SK-N-SH treated with all-trans-retinoic acid at 6 μM for 48 hours (cell line): ENCODE measurements at regions not wholly inside any gene's neighbourhood (a gene's known extent, or its start where the extent isn't known, plus 50 kb on each side); places are given as distances from the start of the nearest gene placed in this dataset.

Experiments used
- ATAC-seq: fragments of 200-7000 bp; cut with Tn5 transposase; 3 replicates; pipeline ENCODE4 v1.9.1; 2020; ENCODE audit warnings: mild to moderate bottlenecking, moderate library complexity
- BACH2 ChIP-seq: fragments of 250-450 bp; sonication (Bioruptor Pico); IDR thresholded peaks from 2 replicates; pipeline ENCODE4 v1.9.0; 2021; ENCODE audit warnings: mild to moderate bottlenecking, borderline replicate concordance
- CREB5 ChIP-seq: fragments of 250-450 bp; sonication (Bioruptor Pico); IDR thresholded peaks from 2 replicates; pipeline ENCODE4 v1.5.1; 2020; ENCODE audit warnings: low read depth, mild to moderate bottlenecking, moderate library complexity
- CSDC2 ChIP-seq: fragments of 250-450 bp; sonication (Bioruptor Pico); IDR thresholded peaks from 2 replicates; pipeline ENCODE4 v1.5.0; 2020; ENCODE audit warnings: mild to moderate bottlenecking, moderate library complexity
- CSRNP3 ChIP-seq: fragments of 250-450 bp; sonication (Bioruptor Pico); IDR thresholded peaks from 2 replicates; pipeline ENCODE4 v1.5.1; 2021; ENCODE audit warnings: mild to moderate bottlenecking, moderate library complexity
- GLIS3 ChIP-seq: fragments of 250-450 bp; sonication (Bioruptor Pico); IDR thresholded peaks from 2 replicates; pipeline ENCODE4 v1.5.0; 2020; ENCODE audit warnings: mild to moderate bottlenecking, moderate library complexity
- ISL1 ChIP-seq: fragments of 250-450 bp; sonication (Bioruptor Pico); IDR thresholded peaks from 2 replicates; pipeline ENCODE4 v2.1.2; 2022; ENCODE audit warnings: mild to moderate bottlenecking, moderate library complexity
- OSR1 ChIP-seq: fragments of 250-450 bp; sonication (Bioruptor Pico); IDR thresholded peaks from 2 replicates; pipeline ENCODE4 v1.8.0; 2022; ENCODE audit warnings: moderate library complexity, mild to moderate bottlenecking, inconsistent platforms
- PATZ1 ChIP-seq: fragments of 250-450 bp; sonication (Bioruptor Pico); IDR thresholded peaks from 2 replicates; pipeline ENCODE4 v1.8.0; 2020; ENCODE audit warnings: mild to moderate bottlenecking, moderate library complexity, borderline replicate concordance
- POU6F1 ChIP-seq: fragments of 250-450 bp; sonication (Bioruptor Pico); IDR thresholded peaks from 2 replicates; pipeline ENCODE4 v1.8.0; 2021; ENCODE audit warnings: low read depth, mild to moderate bottlenecking, moderate library complexity, borderline replicate concordance
- PPARA ChIP-seq: fragments of 250-450 bp; sonication (Bioruptor Pico); IDR thresholded peaks from 2 replicates; pipeline ENCODE4 v1.5.0; 2020; ENCODE audit warnings: mild to moderate bottlenecking, borderline replicate concordance
- RARB ChIP-seq: fragments of 250-450 bp; sonication (Bioruptor Pico); IDR thresholded peaks from 2 replicates; pipeline ENCODE4 v1.8.0; 2021; ENCODE audit warnings: mild to moderate bottlenecking, moderate library complexity
- SNAI2 ChIP-seq: fragments of 250-450 bp; sonication (Bioruptor Pico); IDR thresholded peaks from 2 replicates; pipeline ENCODE4 v1.5.0; 2020; ENCODE audit warnings: mild to moderate bottlenecking, moderate library complexity
- TCF4 ChIP-seq: fragments of 250-450 bp; sonication (Bioruptor Pico); IDR thresholded peaks from 2 replicates; pipeline ENCODE4 v1.8.0; 2021; ENCODE audit warnings: mild to moderate bottlenecking, moderate library complexity, borderline replicate concordance
- TOX ChIP-seq: fragments of 250-450 bp; sonication (Bioruptor Pico); IDR thresholded peaks from 2 replicates; pipeline ENCODE4 v1.8.0; 2021; ENCODE audit warnings: mild to moderate bottlenecking, moderate library complexity, borderline replicate concordance
- TSHZ2 ChIP-seq: fragments of 250-450 bp; sonication (Bioruptor Pico); IDR thresholded peaks from 2 replicates; pipeline ENCODE4 v1.5.0; 2020; ENCODE audit warnings: mild to moderate bottlenecking, moderate library complexity
- ZC3H10 ChIP-seq: fragments of 250-450 bp; sonication (Bioruptor Pico); IDR thresholded peaks from 2 replicates; pipeline ENCODE4 v1.5.1; 2021; ENCODE audit warnings: mild to moderate bottlenecking, moderate library complexity
- ZFP3 ChIP-seq: fragments of 250-450 bp; sonication (Bioruptor Pico); IDR thresholded peaks from 2 replicates; pipeline ENCODE4 v1.5.0; 2020; ENCODE audit warnings: mild to moderate bottlenecking, moderate library complexity
- ZFP30 ChIP-seq: fragments of 450-650 bp; formaldehyde crosslinking; IDR thresholded peaks from 2 replicates; pipeline ENCODE4 v1.5.0; 2022; ENCODE audit warnings: mild to moderate bottlenecking, moderate library complexity
- ZNF565 ChIP-seq: fragments of 450-650 bp; formaldehyde crosslinking; conservative IDR thresholded peaks from 2 replicates; pipeline ENCODE4 v1.5.0; 2020; ENCODE audit warnings: low read depth, mild to moderate bottlenecking, moderate library complexity
- ZNF70 ChIP-seq: fragments of 450-650 bp; formaldehyde crosslinking; IDR thresholded peaks from 2 replicates; pipeline ENCODE4 v1.5.0; 2020; ENCODE audit warnings: mild to moderate bottlenecking, moderate library complexity
- ZNF8 ChIP-seq: fragments of 450-650 bp; formaldehyde crosslinking; IDR thresholded peaks from 2 replicates; pipeline ENCODE4 v1.5.0; 2020; ENCODE audit warnings: mild to moderate bottlenecking, moderate library complexity

GRCh38 chr16:63628812-63629211 is 1493.1 kb downstream of the CDH11 start (continued):
- no peak for TF ChIP-seq ZFP3 (CRISPR knock-in tag)

- TF ChIP-seq ZNF565 (CRISPR knock-in tag) = no peak
- TF ChIP-seq ZC3H10 = no peak
- TF ChIP-seq POU6F1 (CRISPR knock-in tag) = no peak
- no peak for TF ChIP-seq ISL1 (CRISPR knock-in tag)
- no peak for TF ChIP-seq RARB (CRISPR knock-in tag)
- TF ChIP-seq CSDC2 (CRISPR knock-in tag) = no peak
- TF ChIP-seq TOX (CRISPR knock-in tag) = no peak
- TF ChIP-seq PPARA = no peak
- no peak for TF ChIP-seq ZNF8 (CRISPR knock-in tag)
- no peak for TF ChIP-seq CSRNP3 (CRISPR knock-in tag)
- no peak for TF ChIP-seq OSR1 (CRISPR knock-in tag)
- no peak for TF ChIP-seq ZNF70 (CRISPR knock-in tag)
- TF ChIP-seq TSHZ2 (CRISPR knock-in tag) = no peak
- no peak for TF ChIP-seq PATZ1
- no peak for TF ChIP-seq BACH2 (CRISPR knock-in tag)
- no peak for TF ChIP-seq ZFP3 (CRISPR knock-in tag)
- no peak for TF ChIP-seq GLIS3 (CRISPR knock-in tag)
Measured at GRCh38 chr16:63625126-63625525, 1496.7 kb downstream of the CDH11 start.

GRCh38 chr16:63623551-63624039 is 1498.3 kb downstream of the CDH11 start:
- no peak for ATAC-seq
- TF ChIP-seq CREB5 (no peak), ZNF70 (CRISPR knock-in tag) (no peak), RARB (CRISPR knock-in tag) (no peak), ZFP30 (CRISPR knock-in tag) (no peak), CSRNP3 (CRISPR knock-in tag) (no peak), ZFP3 (CRISPR knock-in tag) (no peak), SNAI2 (CRISPR knock-in tag) (no peak), ZNF565 (CRISPR knock-in tag) (no peak), TCF4 (CRISPR knock-in tag) (no peak), TSHZ2 (CRISPR knock-in tag) (no peak), GLIS3 (CRISPR knock-in tag) (no peak), PATZ1 (no peak)

More at GRCh38 chr16:63625126-63625525, 1496.7 kb downstream of the CDH11 start:
- ATAC-seq = no peak
